GM18861 (cell line): ENCODE measurements at regions not wholly inside any gene's neighbourhood (a gene's known extent, or its start where the extent isn't known, plus 50 kb on each side); places are given as distances from the start of the nearest gene placed in this dataset.
"Not testable (repeated sequence)": the region's sequence is repeated elsewhere in the genome, so short reads cannot be mapped to it uniquely, and the experiment has no call there.

ENCODE experiments used
- ATAC-seq: cut with Tn5 transposase; IDR thresholded peaks from one replicate; pipeline ENCODE4 v1.9.1; 2021; ENCODE audit not compliant: unreplicated experiment

- no peak for ATAC-seq
These were observed 338.2 kb upstream of the PABPC4L start for GRCh38 chr4:134539729-134540231.

DNA sequence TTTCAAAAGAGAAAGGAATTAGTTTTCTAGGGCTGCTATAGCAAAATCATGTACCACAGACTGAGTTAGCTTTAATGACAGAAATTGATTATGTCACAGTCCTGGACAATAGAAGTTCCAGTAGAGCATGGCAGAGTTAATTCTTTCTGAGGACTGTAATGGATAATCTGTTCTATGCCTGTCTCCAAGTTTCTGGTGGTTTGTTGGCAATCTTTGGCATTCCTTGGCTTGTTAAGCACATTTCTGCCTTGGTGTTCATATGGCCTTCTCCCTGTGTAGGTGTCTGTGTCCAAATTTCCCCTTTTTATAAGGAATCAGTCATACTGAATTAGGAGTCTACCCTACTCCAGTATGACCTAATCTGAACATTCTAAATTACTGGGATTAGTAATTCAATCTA, 336.1 kb upstream of the PABPC4L start:
- no peak for ATAC-seq

DNA sequence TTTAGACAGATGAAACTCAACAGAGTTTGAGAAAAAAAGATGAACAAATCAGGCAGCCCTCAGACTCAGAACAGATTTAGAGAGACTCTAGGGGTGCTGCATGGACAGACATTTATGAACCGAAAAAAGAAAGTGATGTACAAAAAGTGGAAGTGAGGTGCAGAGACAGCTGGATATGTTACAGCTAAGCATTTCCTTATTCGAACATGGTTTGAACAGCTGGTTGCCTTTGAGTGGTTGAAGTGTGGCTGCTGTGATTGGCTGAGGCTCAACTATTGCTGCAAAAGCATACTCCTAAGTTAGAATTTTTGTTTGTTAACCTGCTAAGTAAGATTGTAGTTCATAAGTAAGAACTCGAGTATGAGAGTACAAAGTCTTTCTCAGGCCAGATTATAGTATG, 331.5 kb upstream of the PABPC4L start:
- ATAC-seq = no peak

DNA sequence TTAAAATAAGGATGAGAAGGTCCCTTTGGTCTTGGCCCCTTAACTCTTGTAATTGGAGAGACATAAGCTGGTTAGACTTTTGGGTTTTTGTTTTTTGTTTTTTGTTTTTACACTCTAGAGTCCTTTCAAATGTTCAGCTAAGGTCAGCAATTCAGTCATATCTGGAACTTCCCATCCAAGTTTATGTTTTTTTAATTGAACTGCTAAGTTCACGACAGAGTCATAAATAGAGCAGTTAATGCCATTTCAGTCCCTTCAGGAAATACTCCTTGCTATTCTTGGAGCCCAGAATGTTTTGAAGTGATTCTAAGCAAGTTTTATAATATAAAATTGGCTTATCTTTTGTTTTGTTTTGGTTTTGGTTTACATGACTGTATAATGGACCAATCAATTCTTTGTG, 329.4 kb upstream of the PABPC4L start:
- ATAC-seq = no peak

GRCh38 chr4:134529629-134530028, 328.0 kb upstream of the PABPC4L start:
- no peak for ATAC-seq

DNA sequence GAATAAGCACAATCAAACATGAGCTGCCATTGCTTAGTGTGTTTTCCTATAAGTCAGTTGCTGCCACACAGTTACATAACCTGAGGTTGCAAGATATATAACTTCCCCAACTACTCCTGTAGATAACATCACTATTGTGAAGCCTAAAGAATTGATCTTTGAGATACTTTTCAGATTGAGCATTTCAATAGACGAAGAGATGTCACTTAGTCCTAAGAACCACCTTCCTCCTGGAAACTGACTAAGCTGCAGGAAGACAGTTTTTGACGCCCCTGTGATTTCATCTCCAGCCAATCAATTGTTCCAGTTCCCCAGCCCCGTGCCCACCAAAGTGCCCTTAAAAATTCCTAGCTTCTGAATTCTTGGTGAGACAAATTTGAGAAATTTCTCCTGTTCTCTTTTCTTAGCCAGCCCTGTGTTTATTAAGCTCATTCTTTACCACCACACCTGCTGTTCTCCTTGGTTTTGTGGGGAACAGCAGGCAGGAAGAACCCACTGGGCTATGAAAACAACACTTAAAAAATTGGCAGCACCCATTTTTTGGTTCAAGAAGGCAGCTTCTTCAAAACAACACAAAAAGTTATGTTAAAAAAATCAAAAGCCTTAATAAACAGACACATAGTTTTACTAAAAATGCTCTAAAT, 317.1 kb upstream of the PABPC4L start:
- ATAC-seq = no peak

GRCh38 chr4:134510544-134510943, 309.0 kb upstream of the PABPC4L start:
- ATAC-seq = no peak

DNA sequence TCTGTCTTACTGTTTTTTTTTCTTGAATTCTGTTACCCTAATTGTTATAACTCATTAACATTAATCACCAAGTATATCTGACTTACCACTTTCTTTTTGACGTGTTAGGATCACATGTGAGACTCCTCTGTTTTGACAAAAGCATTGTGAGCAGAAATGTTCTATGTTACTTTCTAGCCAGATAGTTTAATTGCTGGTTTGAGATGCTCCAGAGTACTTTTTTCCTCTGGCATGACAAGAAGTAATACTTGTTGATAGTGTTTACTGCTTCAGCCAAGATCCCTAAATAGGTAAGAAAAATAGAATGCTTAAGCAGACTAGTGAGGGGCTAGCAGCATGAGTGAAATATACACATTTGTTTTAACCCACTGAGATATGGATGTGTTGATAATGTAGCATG, 303.9 kb upstream of the PABPC4L start:
- ATAC-seq = no peak

DNA sequence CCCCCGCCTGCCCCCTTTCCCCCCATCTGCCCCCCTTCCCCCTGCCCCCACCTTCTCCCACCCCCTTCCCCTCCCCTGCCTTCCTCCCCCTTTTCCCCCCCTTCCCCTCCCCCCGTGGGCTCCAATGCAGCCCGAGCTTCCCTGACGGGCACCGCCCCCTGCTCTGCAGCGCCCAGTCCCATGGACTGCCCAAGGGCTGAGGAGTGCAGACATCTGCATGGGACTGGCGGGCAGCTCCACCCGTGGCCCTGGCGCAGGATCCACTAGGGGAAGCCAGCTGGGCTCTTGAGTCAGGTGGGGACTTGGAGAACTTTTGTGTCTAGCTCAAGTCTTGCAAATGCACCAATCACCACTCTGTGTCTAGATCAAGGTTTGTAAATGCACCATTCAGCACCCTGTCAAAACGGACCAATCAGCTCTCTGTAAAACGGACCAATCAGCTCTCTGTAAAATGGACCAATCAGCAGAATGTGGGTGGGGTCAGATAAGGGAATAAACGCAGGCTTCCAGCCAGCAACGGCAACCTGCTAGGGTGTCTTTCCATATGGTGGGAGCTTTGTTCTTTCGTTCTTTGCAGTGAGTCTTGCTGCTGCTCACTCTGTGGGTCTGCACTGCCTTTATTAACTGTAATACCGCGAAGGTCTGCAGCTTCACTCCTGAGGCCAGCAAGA, 300.5 kb upstream of the PABPC4L start:
- ATAC-seq = no peak

DNA sequence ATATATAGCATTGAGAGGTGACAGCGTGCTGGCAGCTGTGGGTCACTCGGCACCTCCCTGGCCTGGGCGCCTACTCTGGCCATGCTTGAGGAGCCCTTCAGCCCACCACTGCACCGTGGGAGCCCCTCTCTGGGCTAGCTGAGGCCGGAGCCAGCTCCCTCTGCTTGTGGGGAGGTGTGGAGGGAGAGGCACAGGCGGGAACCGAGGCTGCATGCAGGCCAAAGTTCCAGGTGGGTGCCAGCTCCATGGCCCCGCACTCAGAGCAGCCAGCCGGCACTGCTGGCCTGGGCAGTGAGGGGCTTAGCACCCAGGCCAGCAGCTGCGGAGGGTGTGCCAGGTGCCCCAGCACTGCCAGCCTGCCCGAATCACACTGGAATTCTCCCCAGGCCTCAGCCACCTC, 299.9 kb upstream of the PABPC4L start:
- ATAC-seq = not testable (repeated sequence)

- ATAC-seq = no peak
These were observed 297.5 kb upstream of the PABPC4L start for GRCh38 chr4:134499074-134499473.

GRCh38 chr4:134490863-134491262, 289.3 kb upstream of the PABPC4L start:
- ATAC-seq = no peak

GRCh38 chr4:134483514-134483913, 281.9 kb upstream of the PABPC4L start:
- ATAC-seq = not testable (repeated sequence)

- ATAC-seq = no peak
These were observed 270.0 kb upstream of the PABPC4L start for GRCh38 chr4:134471569-134471968.

DNA sequence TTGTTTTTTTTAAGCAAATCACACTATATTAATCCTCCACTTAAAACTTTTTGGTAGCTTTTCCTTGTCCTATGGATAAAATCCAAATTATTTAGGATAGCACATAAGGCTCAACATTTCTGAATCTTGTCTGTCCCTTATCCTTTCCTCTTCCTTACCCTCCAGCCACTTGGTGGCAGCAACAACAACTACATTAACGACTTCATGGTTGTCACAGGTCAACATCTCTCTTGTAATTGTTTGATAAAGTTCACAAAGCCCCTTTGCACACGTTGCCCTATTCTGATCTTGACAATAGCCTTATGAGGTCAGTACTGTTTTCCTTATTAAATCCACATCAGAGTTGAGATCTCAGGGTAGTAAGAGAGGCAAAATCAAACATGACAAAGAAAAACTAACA, 269.0 kb upstream of the PABPC4L start:
- no peak for ATAC-seq

DNA sequence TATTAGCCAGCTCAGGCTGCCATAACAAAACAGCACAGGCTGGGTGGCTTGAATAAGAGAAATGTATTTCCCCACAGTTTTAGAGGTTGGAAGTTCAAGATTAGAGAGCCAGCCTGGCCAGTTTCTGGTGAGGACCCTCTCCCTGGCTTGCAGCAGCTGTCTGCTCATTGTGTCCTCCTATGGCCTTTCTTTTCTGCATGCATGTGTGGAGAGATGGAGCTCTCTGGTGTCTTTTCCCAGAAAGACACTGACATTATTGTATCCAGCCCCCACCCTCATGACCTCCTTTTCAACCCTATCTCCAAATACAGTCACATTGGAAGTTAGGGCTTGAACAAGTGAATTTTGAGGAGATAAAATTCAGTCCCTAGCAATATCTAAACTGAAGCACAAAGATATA, 263.8 kb upstream of the PABPC4L start:
- no peak for ATAC-seq

DNA sequence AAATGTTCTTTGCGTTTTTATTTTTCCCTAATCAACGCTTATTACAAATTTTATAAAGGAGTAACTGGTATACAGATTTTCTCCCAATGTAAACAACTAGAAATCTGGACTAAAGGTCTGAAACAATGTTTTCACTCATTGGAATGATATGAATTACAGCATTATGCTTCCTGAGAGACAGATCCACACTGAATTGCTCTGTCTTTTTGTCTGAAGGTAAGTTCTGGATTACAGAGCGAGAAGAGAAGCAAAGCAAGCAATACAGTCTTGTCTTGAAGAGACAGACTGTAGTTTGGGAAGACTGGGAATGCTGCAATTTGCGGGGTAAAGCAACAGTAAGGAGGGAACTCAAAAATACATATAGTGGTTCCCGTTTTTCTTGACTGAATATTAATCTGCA, 262.2 kb upstream of the PABPC4L start:
- ATAC-seq = no peak

- ATAC-seq = no peak
These were observed 225.2 kb upstream of the PABPC4L start for GRCh38 chr4:134426821-134427220.

- no peak for ATAC-seq
These were observed 224.2 kb upstream of the PABPC4L start for GRCh38 chr4:134425756-134426155.

DNA sequence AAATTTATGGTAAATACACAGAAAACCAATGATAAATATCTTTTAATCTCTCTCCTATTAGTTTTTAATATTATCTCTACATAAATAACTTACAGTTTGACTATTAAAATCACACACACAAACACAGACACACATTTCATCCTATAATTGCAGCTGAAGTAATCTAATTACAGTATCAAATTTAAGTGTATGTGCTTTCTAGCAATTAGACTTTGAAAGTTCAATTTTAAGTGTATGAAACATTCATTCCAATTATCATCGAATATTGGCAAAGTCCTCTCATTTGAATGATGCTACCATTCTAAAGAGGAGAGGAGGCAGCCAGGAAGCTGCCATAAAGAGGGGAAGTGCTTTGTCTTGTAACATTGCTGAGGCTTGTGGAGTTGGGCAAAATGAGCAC, 221.2 kb upstream of the PABPC4L start:
- no peak for ATAC-seq

DNA sequence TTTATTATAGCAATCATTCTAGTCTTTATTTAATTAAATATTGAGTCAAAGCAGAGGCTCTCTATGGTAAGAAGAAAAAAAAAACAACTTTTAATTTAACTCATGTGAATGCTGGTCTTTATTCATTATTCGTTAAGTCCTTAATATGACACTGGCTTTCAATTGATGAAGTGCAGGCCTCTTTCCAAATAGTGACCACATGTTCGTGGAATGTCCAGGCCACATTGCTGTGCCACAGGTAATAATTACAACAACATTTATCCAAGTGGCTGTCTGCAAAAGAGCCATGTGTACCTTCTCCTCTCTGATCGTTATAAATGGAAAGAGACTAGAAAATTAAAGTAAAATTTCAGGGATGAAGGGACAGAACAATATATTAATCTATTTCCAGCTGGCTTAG, 220.1 kb upstream of the PABPC4L start:
- no peak for ATAC-seq

- no peak for ATAC-seq
These were observed 207.3 kb upstream of the PABPC4L start for GRCh38 chr4:134408897-134409296.

DNA sequence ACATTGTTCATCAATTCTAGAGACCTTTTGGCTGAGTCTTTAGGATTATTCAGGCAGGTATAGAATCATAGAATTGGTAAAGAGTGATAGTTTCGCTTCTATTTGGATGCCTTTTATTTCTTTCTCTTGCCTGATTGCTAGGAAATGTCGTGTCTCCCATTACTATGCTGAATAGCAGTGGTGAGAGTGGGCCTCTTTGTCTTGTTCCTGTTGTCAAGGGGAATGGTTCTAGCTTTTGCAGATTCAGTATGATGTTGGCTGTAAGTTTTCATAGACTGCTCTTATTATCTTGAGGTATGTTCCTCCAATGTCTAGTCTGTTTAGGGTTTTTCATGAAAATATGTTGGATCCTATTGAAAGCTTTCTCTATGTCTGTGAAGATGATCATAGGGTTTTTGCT, 200.2 kb upstream of the PABPC4L start:
- ATAC-seq = no peak
